ENCODE measurements at regions not wholly inside any gene's neighbourhood (a gene's known extent, or its start where the extent isn't known, plus 50 kb on each side); places are given as distances from the start of the nearest gene placed in this dataset.

DNA sequence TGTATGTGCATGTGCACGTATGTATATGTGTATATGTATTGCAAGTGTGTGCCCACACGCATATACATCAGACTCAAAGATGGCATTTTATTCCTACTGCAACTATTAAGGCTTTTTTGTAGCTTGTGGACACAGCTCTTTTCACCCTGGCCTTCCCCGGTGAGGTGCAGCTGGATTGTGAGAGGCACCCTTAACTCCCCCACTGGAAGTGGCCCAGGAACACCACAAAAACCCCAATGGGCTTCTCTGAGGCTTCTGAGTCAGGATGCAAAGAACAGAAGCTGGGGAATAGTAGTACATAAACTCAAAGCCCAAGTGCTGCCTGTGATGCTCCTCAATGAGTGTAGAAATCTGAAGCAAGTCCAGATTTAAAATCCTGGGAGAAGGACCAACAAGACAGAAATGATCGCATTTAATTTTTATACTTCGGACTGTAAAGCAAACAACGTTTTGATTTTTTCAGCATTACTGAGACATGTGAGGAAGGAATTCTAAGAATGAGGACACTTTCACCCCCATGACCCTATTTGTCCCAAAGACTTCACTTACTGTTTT lies 369.2 kb upstream of the MGMT start:
- H3K27me3 ChIP-seq (ENCODE audit: control insufficient read depth in 4 of 4, insufficient read depth in 4 of 4, low read length in 3 of 4): no peaks in the 10 kb centered on the region
- peaks cover 2 to 10% (median 8%) of the 10 kb centered on the region in 4 donors for H3K4me1 ChIP-seq (ENCODE audit: control insufficient read depth in 4 of 4, insufficient read depth in 4 of 4, low read length in 3 of 4)
- 89% methylated on average over 6 of the region's 6 CpGs for WGBS
- H3K9ac ChIP-seq (ENCODE audit: low read depth in 1 of 2, low read length in 2 of 2): no peak overlapping the region
- no peak for DNase-seq (ENCODE audit: low spot score)
- no peak overlapping the region for H3K4me3 ChIP-seq (ENCODE audit: low read depth in 1 of 3, low read length in 3 of 3)
- no peak overlapping the region for H3K27ac ChIP-seq (ENCODE audit: low read depth in 1 of 2, low read length in 2 of 2)
- no peaks in the 10 kb centered on the region for H3K9me3 ChIP-seq (ENCODE audit: control insufficient read depth in 4 of 4, low read length in 3 of 4)
- H3K36me3 ChIP-seq (ENCODE audit: control insufficient read depth in 4 of 4, insufficient read depth in 3 of 4, low read depth in 1 of 4, low read length in 3 of 4): no peaks in the 10 kb centered on the region
- TF ChIP-seq, protein P1, sequence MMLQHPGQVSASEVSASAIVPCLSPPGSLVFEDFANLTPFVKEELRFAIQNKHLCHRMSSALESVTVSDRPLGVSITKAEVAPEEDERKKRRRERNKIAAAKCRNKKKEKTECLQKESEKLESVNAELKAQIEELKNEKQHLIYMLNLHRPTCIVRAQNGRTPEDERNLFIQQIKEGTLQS (IDR thresholded peaks at IDR 0.05): no peak
- no peak for TF ChIP-seq SP1 (IDR thresholded peaks at IDR 0.05)
- no peak for TF ChIP-seq EGR1 (IDR thresholded peaks at IDR 0.05; ENCODE audit: low read depth in 2 of 2)
- TF ChIP-seq REST (IDR thresholded peaks at IDR 0.05): no peak
- no peak for TF ChIP-seq RAD21 (IDR thresholded peaks at IDR 0.05)
- no peak for TF ChIP-seq GABPA (IDR thresholded peaks at IDR 0.05 in 1 of 2, conservative IDR thresholded peaks at IDR 0.05 in 1 of 2)
- TF ChIP-seq JUND (IDR thresholded peaks at IDR 0.05): no peak
- no peak for TF ChIP-seq FOXA1 (IDR thresholded peaks at IDR 0.05)
- TF ChIP-seq NR2F2 (IDR thresholded peaks at IDR 0.05): no peak
- no peak for TF ChIP-seq MAX (IDR thresholded peaks at IDR 0.05)
- no peak for TF ChIP-seq YY1 (IDR thresholded peaks at IDR 0.05)
- no peak for TF ChIP-seq ZBTB33 (IDR thresholded peaks at IDR 0.05)
- no peak for TF ChIP-seq HNF4G (IDR thresholded peaks at IDR 0.05)
- TF ChIP-seq TAF1 (conservative IDR thresholded peaks at IDR 0.05): no peak
- TF ChIP-seq HNF4A (conservative IDR thresholded peaks at IDR 0.05): no peak
- no peak for TF ChIP-seq FOXA2 (IDR thresholded peaks at IDR 0.05)

GRCh38 chr10:129098517-129098916 lies 368.5 kb upstream of the MGMT start:
- Histone ChIP-seq H3K27ac (ENCODE audit: low read depth in 1 of 2, low read length in 2 of 2) (no peak overlapping the region), H3K4me1 (ENCODE audit: control insufficient read depth in 4 of 4, insufficient read depth in 4 of 4, low read length in 3 of 4) (peaks cover 2 to 10% (median 8%) of the 10 kb centered on the region in 4 donors), H3K27me3 (ENCODE audit: control insufficient read depth in 4 of 4, insufficient read depth in 4 of 4, low read length in 3 of 4) (no peaks in the 10 kb centered on the region), H3K9ac (ENCODE audit: low read depth in 1 of 2, low read length in 2 of 2) (no peak overlapping the region), H3K4me3 (ENCODE audit: low read depth in 1 of 3, low read length in 3 of 3) (no peak overlapping the region), H3K9me3 (ENCODE audit: control insufficient read depth in 4 of 4, low read length in 3 of 4) (no peaks in the 10 kb centered on the region), H3K36me3 (ENCODE audit: control insufficient read depth in 4 of 4, insufficient read depth in 3 of 4, low read depth in 1 of 4, low read length in 3 of 4) (no peaks in the 10 kb centered on the region)
- WGBS: 96% methylated on average over 5 of the region's 5 CpGs
- TF ChIP-seq YY1 (IDR thresholded peaks at IDR 0.05) (no peak), HNF4G (IDR thresholded peaks at IDR 0.05) (no peak), CTCF (IDR thresholded peaks at IDR 0.05; ENCODE audit: low read depth, low read length, missing input control) (no peak), HNF4A (conservative IDR thresholded peaks at IDR 0.05) (no peak), RXRA (IDR thresholded peaks at IDR 0.05) (no peak), SP1 (IDR thresholded peaks at IDR 0.05) (no peak), REST (IDR thresholded peaks at IDR 0.05) (no peak), FOXA1 (IDR thresholded peaks at IDR 0.05) (no peak), FOXA2 (IDR thresholded peaks at IDR 0.05) (no peak), ZBTB33 (IDR thresholded peaks at IDR 0.05) (no peak)
- peak; percentile 12 for DNase-seq (ENCODE audit: low spot score)

Measured in liver (tissue), 8 donors.